H9 (cell line): ENCODE measurements at regions not wholly inside any gene's neighbourhood (a gene's known extent, or its start where the extent isn't known, plus 50 kb on each side); places are given as distances from the start of the nearest gene placed in this dataset.

ENCODE experiments used
- DNase-seq: peaks from one replicate; pipeline ENCODE4 v3.0.0-alpha.2; 2017
- H2AFZ ChIP-seq: one replicate; pipeline ENCODE4 v1.6.1; 2013; ENCODE audit warnings: mild to moderate bottlenecking, low read length, control low read depth, moderate library complexity
- H2AK5ac ChIP-seq: 2 replicates; pipeline ENCODE4 v1.6.1; 2013; ENCODE audit warnings: low read length, control low read depth, mixed read lengths; ENCODE audit not compliant: insufficient read length
- H2BK120ac ChIP-seq: one replicate; pipeline ENCODE4 v1.6.1; 2013; ENCODE audit warnings: low read depth, mild to moderate bottlenecking, low read length, control low read depth, inconsistent platforms; ENCODE audit not compliant: poor library complexity, severe bottlenecking
- H2BK12ac ChIP-seq: 2 replicates; pipeline ENCODE4 v1.6.1; 2013; ENCODE audit warnings: low read length, control low read depth, mixed read lengths, low read depth; ENCODE audit not compliant: insufficient read length
- H2BK15ac ChIP-seq: 2 replicates; pipeline ENCODE4 v1.6.1; 2013; ENCODE audit warnings: low read depth, low read length, control low read depth
- H2BK20ac ChIP-seq: one replicate; pipeline ENCODE4 v1.6.1; 2013; ENCODE audit warnings: low read depth, mild to moderate bottlenecking, low read length, control low read depth, inconsistent platforms; ENCODE audit not compliant: poor library complexity, severe bottlenecking
- H2BK5ac ChIP-seq: 2 replicates; pipeline ENCODE4 v1.6.1; 2013; ENCODE audit warnings: low read length, control low read depth, mixed read lengths; ENCODE audit not compliant: insufficient read length
- H3K14ac ChIP-seq: 2 replicates; pipeline ENCODE4 v1.6.1; 2013; ENCODE audit warnings: low read length, control low read depth; ENCODE audit not compliant: insufficient read depth
- H3K18ac ChIP-seq: 2 replicates; pipeline ENCODE4 v1.6.1; 2013; ENCODE audit warnings: low read depth, mild to moderate bottlenecking, mixed read lengths, low read length, control low read depth; ENCODE audit not compliant: insufficient read length
- H3K23ac ChIP-seq: 2 replicates; pipeline ENCODE4 v1.6.1; 2013; ENCODE audit warnings: low read length, control low read depth, mixed read lengths, low read depth; ENCODE audit not compliant: insufficient read length
- H3K23me2 ChIP-seq: 2 replicates; pipeline ENCODE4 v1.6.1; 2013; ENCODE audit warnings: low read depth, mild to moderate bottlenecking, mixed read lengths, low read length, control low read depth; ENCODE audit not compliant: insufficient read length, poor library complexity, severe bottlenecking
- H3K27ac ChIP-seq: 2 replicates; pipeline ENCODE4 v1.5.1; 2013; ENCODE audit warnings: low read length, control low read depth, mixed read lengths, low read depth; ENCODE audit not compliant: insufficient read length
- H3K27me3 ChIP-seq: 2 replicates; pipeline ENCODE4 v1.6.1; 2013; ENCODE audit warnings: low read length, control low read depth, inconsistent platforms; ENCODE audit not compliant: insufficient read depth
- H3K4ac ChIP-seq: 2 replicates; pipeline ENCODE4 v1.6.1; 2013; ENCODE audit warnings: low read depth, mild to moderate bottlenecking, control low read depth, inconsistent platforms, low read length, moderate library complexity
- H3K4me1 ChIP-seq: 2 replicates; pipeline ENCODE4 v1.6.1; 2013; ENCODE audit warnings: low read length, control low read depth, inconsistent platforms; ENCODE audit not compliant: insufficient read depth
- H3K4me2 ChIP-seq: 2 replicates; pipeline ENCODE4 v1.6.1; 2013; ENCODE audit warnings: low read length, control low read depth, mixed read lengths; ENCODE audit not compliant: insufficient read length, insufficient read depth
- H3K56ac ChIP-seq: 2 replicates; pipeline ENCODE4 v1.6.1; 2013; ENCODE audit warnings: low read depth, mild to moderate bottlenecking, mixed read lengths, low read length, control low read depth; ENCODE audit not compliant: insufficient read length
- H3K79me1 ChIP-seq: 2 replicates; pipeline ENCODE4 v1.6.1; 2013; ENCODE audit warnings: low read depth, mild to moderate bottlenecking, moderate library complexity, low read length, control low read depth, inconsistent platforms; ENCODE audit not compliant: insufficient read depth, poor library complexity, severe bottlenecking
- H3K79me2 ChIP-seq: 2 replicates; pipeline ENCODE4 v1.6.1; 2013; ENCODE audit warnings: low read length, control low read depth, inconsistent platforms; ENCODE audit not compliant: insufficient read depth
- H3K9ac ChIP-seq: 2 replicates; pipeline ENCODE4 v1.6.1; 2013; ENCODE audit warnings: low read length, control low read depth, mixed read lengths; ENCODE audit not compliant: insufficient read length; ENCODE audit errors: extremely low read depth
- H3K9me3 ChIP-seq: one replicate; pipeline ENCODE4 v1.6.1; 2013; ENCODE audit warnings: low read depth, low read length, inconsistent platforms; ENCODE audit not compliant: control insufficient read depth
- H3T11ph ChIP-seq: one replicate; pipeline ENCODE4 v1.6.1; 2013; ENCODE audit warnings: mild to moderate bottlenecking, low read length, control low read depth, inconsistent platforms
- H4K20me1 ChIP-seq: one replicate; pipeline ENCODE4 v1.6.1; 2013; ENCODE audit not compliant: control insufficient read depth, insufficient read length, insufficient read depth
- H4K5ac ChIP-seq: 2 replicates; pipeline ENCODE4 v1.6.1; 2013; ENCODE audit warnings: low read depth, mild to moderate bottlenecking, mixed read lengths, low read length, control low read depth; ENCODE audit not compliant: insufficient read length
- H4K8ac ChIP-seq: replicated peaks from 2 replicates; pipeline ENCODE4 v1.6.1; 2013; ENCODE audit warnings: low read length, control low read depth, mixed read lengths, low read depth; ENCODE audit not compliant: insufficient read length
- H4K91ac ChIP-seq: 2 replicates; pipeline ENCODE4 v1.6.1; 2013; ENCODE audit warnings: low read depth, mild to moderate bottlenecking, moderate library complexity, mixed read lengths, low read length, control low read depth; ENCODE audit not compliant: insufficient read length
- H3K27ac Mint-ChIP-seq, 3 experiments: 2 replicates in 2 of 3; 3 replicates in 1 of 3; pipeline ENCODE4 v1.8.0; 2020 to 2021; ENCODE audit warnings: mixed read lengths in 3 of 3, mild to moderate bottlenecking in 1 of 3, moderate library complexity in 1 of 3
- H3K27me3 Mint-ChIP-seq: 2 replicates; pipeline ENCODE4 v1.8.0; 2021; ENCODE audit warnings: low read depth, mild to moderate bottlenecking, moderate library complexity, mixed read lengths
- H3K36me3 Mint-ChIP-seq, 3 experiments: 2 replicates in 2 of 3; 3 replicates in 1 of 3; pipeline ENCODE4 v1.8.0; 2020 to 2021; ENCODE audit warnings: low read depth in 3 of 3, mixed read lengths in 3 of 3; ENCODE audit not compliant: insufficient read depth in 1 of 3
- H3K4me1 Mint-ChIP-seq, 2 experiments: 2 replicates each; pipeline ENCODE4 v1.8.0; 2020; ENCODE audit warnings: mixed read lengths in 2 of 2
- H3K4me3 Mint-ChIP-seq, 2 experiments: 2 replicates in 1 of 2; 3 replicates in 1 of 2; pipeline ENCODE4 v1.8.0; 2020 to 2021; ENCODE audit warnings: mild to moderate bottlenecking in 2 of 2, mixed read lengths in 2 of 2, moderate library complexity in 1 of 2
- H3K9me3 Mint-ChIP-seq, 2 experiments: 2 replicates in 1 of 2; 3 replicates in 1 of 2; pipeline ENCODE4 v1.8.0; 2020; ENCODE audit warnings: mild to moderate bottlenecking in 2 of 2, mixed read lengths in 2 of 2, moderate library complexity in 1 of 2
- WGBS: extraction: QIAGEN DNeasy Blood & Tissue Kit; methylation state at CpG from one replicate; pipeline ENCODE4 v1.1.7; 2013; ENCODE audit warnings: missing lambda C conversion rate, low lambda C conversion rate, mixed read lengths; ENCODE audit not compliant: insufficient read length; ENCODE audit errors: extremely low coverage; 5-methylcytosine and 5-hydroxymethylcytosine counted together
- TF ChIP-seq, protein P1 (sequence below): fragments of 200-600 bp; sonication (generic); conservative IDR thresholded peaks from 3 replicates; pipeline ENCODE4 v1.8.0; 2021; ENCODE audit warnings: antibody characterized with exemption, mild to moderate bottlenecking

DNA sequence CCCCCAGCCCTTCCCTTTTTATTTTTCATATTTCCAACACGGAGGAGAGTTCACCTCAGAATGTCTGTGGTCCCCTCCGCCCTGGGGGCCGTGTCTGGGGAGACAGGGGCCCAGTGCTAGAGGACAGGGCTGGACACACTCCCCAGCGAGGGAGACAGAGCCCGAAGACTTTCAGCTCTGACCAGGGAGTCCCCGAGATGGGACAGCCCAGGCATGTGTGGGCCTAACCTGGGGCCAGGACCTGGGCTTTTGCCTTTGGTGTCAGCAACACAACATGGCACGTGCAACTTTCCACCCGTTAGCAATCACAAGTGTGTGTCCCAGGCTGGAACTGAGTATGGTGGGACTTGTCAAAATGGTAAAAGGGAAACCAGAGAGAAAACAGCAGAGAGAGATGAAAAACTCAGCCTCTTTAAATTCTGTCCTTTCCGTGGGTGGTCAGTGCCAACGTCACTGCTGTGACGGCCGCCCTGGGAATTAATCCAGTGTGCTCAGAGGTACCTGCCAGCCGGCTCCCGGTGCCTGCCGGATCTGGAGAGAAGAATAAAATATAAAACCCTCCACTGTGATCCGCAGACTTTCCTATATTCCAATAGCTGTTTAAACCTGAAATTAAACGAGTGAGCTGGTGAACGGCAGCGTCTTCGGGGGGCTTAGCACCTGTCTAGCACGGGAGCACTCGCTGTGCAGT, 245.8 kb downstream of the EIPR1 start:
- Mint-ChIP-seq H3K9me3 (peaks cover 8% of the 10 kb centered on the region in 2 experiments; a peak in 4 of 5 replicates), H3K4me1 (peaks cover 4 to 10% of the 10 kb centered on the region in 2 experiments; a peak in 2 of 4 replicates), H3K27ac (peak overlapping the region in 1 of 3 experiments; percentile 81; a peak in 1 of 7 replicates), H3K4me3 (no peak overlapping the region), H3K36me3 (peaks cover 2 to 5% (median 2%) of the 10 kb centered on the region in 3 experiments; a peak in 2 of 7 replicates), H3K27me3 (peaks cover 2% of the 10 kb centered on the region)
- H3K14ac ChIP-seq: no peak overlapping the region
- TF ChIP-seq, protein P1, sequence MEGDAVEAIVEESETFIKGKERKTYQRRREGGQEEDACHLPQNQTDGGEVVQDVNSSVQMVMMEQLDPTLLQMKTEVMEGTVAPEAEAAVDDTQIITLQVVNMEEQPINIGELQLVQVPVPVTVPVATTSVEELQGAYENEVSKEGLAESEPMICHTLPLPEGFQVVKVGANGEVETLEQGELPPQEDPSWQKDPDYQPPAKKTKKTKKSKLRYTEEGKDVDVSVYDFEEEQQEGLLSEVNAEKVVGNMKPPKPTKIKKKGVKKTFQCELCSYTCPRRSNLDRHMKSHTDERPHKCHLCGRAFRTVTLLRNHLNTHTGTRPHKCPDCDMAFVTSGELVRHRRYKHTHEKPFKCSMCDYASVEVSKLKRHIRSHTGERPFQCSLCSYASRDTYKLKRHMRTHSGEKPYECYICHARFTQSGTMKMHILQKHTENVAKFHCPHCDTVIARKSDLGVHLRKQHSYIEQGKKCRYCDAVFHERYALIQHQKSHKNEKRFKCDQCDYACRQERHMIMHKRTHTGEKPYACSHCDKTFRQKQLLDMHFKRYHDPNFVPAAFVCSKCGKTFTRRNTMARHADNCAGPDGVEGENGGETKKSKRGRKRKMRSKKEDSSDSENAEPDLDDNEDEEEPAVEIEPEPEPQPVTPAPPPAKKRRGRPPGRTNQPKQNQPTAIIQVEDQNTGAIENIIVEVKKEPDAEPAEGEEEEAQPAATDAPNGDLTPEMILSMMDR: no peak
- H4K20me1 ChIP-seq: no peaks in the 10 kb centered on the region
- no peak overlapping the region for H2AK5ac ChIP-seq
- no peaks in the 10 kb centered on the region for H3K23me2 ChIP-seq
- H3K23ac ChIP-seq: no peak overlapping the region
- no peak for DNase-seq
- H3K27me3 ChIP-seq: no peaks in the 10 kb centered on the region
- H3K9me3 ChIP-seq: no peaks in the 10 kb centered on the region
- H3K9ac ChIP-seq: no peak overlapping the region
- no peak overlapping the region for H3T11ph ChIP-seq
- no CpG with 5 or more reads among the region's 22 CpGs for WGBS
- no peak overlapping the region for H4K91ac ChIP-seq
- H3K4ac ChIP-seq: no peak overlapping the region
- peak overlapping the region; percentile 7; the same call in 1 of the 2 replicates for H2BK15ac ChIP-seq
- no peak overlapping the region for H2BK120ac ChIP-seq
- H3K4me1 ChIP-seq: no peaks in the 10 kb centered on the region; the same call in 1 of the 2 replicates
- no peak overlapping the region for H3K27ac ChIP-seq
- H2AFZ ChIP-seq: no peak overlapping the region
- no peak overlapping the region for H2BK12ac ChIP-seq
- H2BK20ac ChIP-seq: no peak overlapping the region
- no peak overlapping the region for H2BK5ac ChIP-seq
- no peaks in the 10 kb centered on the region for H3K79me2 ChIP-seq
- no peaks in the 10 kb centered on the region for H3K79me1 ChIP-seq
- no peak overlapping the region for H3K4me2 ChIP-seq
- no peak overlapping the region for H3K56ac ChIP-seq
- no peak overlapping the region for H4K5ac ChIP-seq
- H4K8ac ChIP-seq: no peak overlapping the region
- no peak overlapping the region for H3K18ac ChIP-seq
